Stimulated activated CD4-positive, alpha-beta T cell treated with anti-CD3 and anti-CD28 coated beads, Interleukin-1b, Interleukin-23, amount 100 ng/mL, for 48 hours (primary cell): ENCODE measurements at regions not wholly inside any gene's neighbourhood (a gene's known extent, or its start where the extent isn't known, plus 50 kb on each side); places are given as distances from the start of the nearest gene placed in this dataset.

Experiments
- DNase-seq: peaks from one replicate; pipeline ENCODE4 v3.0.0-alpha.2; 2020

DNA sequence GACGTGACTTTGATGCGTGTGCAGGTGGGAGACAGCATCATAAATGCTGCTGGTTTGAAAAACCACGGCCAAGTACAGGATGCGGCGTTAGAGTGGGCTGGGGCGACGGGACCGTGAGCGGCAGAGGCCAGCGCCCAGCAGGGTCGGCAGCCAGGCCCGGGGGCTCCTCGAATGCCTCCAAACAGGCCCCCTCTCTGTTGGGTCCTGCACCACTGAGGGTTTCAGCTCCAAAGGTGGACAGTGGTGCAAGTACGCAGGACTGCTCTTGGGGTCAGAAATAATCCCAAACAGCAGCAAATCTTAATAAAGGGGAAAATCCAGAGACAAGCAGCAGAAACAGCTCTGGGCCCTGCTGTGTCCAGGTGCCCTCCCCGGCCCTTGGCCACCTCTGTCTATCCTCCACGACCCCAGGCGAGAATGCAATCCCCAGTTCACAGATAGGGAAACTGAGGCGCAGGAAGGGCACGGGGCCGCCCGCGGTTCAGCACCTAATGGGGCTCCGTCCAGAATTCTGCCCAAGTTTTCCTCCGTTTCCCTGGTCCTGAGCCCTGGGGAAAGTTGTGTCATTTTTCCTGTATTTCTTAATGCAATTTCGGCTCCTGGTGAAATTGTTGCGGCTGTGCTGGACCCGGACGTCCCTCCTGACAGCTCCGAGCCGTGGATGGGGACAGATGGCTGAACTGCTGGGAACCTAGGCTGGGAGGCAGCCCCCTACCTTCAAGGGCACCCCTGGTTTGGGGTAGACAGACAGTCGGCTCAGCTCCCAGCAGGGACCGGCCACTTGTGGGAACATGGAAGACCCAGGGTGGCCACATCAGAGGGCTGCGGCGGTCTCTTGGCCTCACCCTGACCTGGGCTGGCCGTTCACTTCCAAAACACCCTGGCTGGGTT, 97.4 kb downstream of the FOXL3 start:
- DNase-seq: no peak

DNA sequence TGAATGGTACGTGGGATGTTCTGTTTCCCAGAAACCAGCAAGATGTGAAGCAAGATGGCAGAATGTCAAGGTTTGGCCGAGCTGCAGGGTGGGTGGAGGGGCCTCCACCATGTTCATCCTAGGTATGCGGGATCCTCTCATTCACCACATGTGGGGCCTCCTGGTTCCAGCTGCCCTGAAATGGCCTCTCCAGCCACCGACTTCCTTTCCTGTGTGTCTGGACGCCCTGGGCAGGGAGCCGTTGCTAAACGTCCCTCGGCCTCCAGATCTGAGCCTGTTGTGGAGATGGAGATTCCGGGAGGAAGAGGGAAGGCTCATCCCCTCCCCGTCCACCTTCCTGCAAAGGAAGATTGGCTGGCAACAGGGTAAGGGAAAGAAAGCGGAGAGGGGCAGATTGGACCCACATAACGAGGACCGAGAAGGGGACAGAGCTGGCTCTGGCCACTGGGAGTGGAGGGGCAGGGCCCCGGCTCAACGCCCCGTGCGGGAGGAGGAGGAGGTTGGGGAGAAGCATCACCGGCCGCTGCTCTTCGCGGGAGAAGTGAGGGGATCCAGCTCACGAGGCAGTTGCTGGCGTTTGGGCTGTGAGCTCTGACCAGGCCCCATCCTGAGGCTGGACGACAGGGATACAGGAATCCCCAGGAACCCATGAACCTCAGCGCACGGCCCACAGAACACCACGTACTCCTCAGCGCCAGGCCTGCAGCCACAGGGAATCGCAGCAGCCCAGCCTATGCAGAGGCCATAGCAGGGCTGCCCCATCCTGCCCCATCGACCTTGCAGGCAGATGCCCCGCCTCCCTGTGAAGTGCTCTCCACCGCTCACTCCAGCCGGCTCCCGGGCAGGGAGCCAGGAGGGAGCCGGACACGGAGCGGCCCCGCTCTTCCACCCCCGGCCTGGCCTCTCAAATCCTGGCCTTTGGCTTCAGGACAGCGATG, 98.3 kb downstream of the FOXL3 start:
- DNase-seq: no peak

DNA sequence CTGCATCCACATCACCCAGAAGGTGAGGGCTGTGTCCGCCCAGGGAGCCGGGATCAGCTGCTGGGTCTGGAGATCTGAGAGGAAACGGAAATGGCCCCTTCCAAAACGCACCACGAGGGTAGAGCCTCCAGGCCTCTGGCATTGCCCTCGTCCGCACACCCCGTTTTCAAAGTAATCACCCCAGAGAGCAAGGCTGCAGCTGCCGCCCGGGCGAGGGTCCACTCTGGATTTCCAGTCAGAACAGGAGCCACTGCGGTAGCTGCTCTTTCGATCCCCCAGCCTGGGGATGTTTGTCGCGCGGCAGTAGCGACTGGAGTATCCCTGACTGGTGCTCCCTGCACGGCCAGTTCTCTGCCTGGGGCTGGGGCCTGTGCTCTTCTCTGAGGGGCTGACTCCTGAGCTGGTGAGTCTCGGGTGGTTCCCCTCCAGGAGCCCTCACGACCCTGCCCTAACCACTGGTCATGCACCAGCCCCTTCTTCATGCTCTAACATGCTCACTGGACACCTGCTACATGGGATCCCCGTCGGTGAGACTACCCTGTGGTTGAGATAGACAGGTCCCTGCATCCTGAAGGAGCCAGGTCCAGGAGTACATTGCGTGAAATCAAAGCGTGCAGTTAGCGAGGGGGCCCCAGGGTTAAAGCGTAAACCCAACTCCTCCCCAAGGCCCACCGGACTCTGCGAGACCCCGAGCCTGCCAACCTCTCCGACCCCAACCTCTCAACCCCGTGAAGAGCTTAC, 99.2 kb downstream of the FOXL3 start:
- DNase-seq: no peak

DNA sequence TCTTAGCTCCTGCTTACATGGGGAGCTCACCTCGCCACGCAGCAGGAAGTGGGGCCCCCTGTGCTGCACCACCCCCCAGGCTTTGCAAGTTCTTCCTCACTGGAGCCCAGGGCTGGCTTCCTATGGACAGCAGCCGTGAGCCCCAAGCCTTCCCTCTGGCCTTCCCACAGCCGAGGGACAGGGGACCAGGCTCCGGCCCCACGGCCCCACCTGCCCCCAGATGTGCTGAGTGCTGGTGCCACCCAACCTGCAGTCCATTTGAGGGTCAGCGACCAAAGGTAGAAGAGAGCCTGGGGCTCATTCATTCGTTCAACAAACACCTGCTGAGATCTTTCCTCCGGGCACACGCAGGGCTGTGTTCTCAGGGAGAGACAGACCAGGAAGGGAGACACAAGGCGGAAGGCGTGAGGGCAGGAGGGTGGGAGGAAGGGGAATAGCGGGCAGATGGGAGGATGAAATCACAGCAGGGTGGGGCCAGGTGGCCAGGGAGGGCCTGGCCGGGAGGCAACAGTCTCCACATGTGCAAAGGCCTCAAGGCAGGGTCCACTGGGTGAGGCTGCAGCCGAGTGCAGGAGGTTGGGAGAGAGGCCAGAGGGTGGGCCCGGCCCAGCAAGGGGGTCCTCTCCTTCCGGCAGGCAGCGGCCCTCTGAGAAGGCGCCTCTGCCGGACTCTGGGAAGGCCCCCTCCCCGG, 100.1 kb downstream of the FOXL3 start:
- no peak for DNase-seq

- DNase-seq: no peak
Measured at GRCh38 chr7:390761-391410, 100.9 kb downstream of the FOXL3 start.

DNA sequence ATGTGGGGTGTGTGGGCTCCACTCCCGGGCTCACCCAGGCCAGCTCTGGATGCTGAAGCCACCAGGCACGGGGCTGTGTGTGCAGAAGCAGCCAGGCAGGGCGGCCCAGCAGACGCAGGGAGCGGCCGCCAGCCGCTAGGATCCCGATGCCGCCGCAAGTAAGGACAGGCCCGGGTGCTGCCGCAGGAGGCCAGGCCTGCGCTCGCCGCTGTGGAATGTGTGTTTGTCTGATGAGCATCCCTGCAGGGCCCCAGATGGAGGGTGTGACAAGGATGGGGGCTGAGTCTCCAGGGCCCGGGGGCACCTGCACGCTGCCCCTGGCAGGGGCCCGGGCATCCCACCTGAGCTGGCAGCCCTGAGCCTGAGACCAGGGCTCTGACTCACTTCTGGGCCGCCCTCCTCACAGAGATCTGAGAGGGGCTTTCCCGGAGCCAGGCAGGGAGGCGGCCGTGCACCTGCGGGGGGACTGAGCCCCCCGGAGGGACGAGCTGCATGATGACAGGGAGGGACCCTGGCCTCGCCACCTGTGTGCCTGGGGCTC, 101.5 kb downstream of the FOXL3 start:
- no peak for DNase-seq

DNA sequence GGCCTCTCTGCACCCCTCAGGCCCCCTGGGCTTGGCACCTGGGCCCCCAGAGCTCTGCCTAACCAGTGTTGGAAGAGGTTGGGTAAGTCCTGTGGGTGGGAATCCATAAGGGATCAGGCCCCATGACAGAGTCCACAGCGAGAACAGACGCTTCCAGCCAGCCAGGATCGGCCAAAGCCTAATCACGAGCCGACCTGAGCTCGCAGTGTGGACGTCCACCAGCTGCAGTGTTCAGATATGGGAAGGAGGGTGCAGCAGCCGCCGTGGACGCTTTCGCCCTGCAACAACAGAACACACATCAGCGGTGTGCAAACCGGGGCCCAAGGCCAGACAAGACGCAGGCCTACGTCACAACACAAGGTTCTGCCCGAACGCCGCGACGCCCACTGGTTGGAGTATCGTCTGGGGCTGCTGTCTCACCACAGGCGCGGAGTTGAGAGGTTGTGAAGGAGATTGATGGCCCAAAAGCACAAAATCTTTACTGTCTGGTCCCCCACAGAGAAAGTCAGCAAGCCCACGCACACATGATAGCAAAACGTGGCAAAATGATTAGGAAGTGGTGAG, 102.1 kb downstream of the FOXL3 start:
- DNase-seq: no peak

DNA sequence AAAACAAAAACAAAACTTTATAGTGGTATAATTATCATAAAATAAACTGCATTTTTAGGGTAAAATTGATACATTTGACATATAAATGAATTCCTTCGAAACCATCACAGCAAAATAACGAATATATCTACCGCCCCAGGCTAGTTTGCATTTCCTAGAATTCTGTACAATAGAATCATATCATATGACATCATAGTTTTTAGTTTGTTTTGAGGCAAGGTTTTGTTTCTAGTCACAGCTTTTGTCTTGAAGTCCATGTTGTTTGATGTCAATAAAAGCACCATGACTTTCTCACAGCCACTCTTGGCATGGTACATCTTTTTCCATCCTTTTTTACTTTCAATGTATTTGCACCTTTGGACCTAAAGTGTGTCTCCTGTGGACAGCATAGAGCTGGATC, 102.9 kb downstream of the FOXL3 start:
- no peak for DNase-seq

- DNase-seq: no peak
Measured at GRCh38 chr7:395643-396042, 105.7 kb downstream of the FOXL3 start.

DNA sequence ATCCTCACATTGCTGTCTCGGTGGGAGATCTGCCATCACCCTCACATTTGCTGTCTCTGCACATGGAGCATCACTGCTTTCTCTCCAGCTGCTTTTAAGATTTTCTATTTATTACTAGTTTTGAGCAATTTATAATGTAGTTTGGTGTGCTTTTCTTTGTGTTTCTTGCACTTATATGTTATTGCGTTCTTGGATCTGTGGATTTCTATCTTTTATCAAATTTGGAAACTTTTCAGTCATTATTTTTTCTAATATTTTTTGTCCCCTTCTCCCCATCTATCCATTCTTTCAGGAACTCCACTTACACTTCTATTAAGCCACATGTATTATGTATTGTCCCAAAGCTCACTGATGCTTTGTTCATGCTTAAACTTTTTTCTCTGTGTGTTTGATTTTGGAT, 108.9 kb downstream of the FOXL3 start:
- DNase-seq: no peak

DNA sequence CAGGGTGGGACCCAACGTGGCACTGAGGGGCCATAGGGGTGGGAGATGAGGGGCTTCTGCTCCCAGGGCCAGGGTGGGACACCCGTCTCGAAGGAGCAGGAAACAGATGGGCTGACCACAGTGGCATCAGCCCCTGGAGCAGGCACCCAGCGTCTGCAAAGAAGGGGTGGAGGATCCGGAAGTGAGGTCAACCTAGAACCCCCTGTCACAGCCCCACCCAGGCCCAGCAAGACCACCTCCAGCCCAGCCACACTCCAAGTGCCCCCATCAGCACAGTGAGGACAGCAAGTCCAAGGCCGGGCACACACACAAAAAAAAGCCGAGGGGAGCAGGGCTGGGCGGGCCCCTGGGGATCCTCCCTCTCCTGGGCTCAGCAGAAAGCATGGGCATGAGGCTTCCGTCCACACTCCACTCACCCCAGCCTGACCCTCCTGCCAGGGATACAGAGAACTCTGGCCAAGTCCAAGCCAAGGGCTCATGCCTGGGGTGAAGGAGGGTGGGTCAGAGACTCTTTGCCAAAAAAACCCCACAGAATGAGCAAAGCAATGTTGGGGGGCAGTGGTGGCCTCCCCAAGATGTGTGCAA, 111.0 kb downstream of the FOXL3 start:
- DNase-seq: no peak

GRCh38 chr7:401495-401894, 111.5 kb downstream of the FOXL3 start:
- DNase-seq: no peak

DNA sequence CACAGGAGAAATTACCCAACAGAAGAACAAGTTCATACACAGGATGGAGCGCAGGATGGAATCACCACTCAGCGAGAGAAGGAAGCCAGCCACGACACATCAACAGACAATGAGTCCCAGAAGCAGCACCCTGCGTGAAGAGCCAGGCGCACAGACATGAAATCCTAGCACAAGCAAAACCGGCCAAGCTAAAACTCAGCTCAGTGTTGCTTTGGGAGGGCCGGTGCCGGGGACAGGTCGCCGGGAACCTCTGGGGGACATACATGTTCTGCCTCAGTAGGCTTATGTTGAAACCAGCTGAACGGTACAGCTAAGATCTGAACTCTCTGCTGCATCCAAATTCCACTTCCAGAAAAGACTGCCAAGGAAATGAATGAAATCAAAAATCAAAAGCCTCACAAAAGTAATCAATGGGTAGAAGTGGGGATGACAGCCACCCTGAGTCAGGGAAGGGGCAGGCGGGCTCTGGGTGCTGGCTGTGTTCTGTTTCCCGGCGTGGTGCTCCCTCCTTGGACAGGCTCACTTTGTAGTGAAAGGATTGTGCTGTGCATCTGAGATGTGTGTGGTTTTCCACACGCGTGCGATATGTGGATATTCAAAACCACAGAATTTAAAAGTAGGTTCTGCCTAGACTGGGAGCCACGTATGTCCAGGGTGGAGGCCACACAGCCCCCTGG, 114.7 kb downstream of the PDGFA start:
- no peak for DNase-seq

DNA sequence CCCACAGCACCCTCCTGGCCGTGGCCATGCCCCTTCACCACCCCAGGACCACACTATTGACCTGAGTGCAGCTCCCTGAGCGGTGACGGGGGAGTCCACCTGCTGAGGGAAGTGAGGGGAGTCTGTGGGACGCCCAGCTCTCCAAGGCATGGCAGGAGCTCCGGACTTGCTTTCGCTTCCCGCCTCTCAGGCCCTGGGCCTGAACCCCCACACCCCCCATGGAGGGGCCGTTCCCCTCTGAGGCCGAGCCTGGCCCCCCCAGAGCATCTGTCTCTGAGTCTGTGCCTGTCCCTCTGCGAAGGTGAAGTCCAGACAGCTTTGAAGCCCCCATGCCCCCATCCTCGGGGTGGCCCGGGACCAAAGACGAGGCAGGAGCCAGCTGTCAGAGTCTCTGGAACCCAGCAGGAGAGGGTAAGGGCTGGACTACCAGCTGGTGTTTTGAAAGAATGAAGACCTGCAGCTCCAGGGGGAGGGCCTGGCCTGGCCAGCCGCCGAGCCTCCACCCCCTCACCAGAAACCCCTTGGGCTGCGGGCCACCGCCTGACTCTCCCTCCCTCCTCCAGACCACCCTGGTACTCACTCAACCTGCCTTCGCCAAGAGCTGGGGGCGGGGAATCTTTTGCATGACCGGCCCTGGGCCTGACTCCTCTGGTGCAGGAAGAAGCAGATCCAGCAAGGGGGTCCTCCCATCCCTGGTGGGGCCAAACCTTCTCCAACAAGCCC, 114.0 kb downstream of the PDGFA start:
- no peak for DNase-seq

GRCh38 chr7:407721-408539, 111.7 kb downstream of the PDGFA start:
- DNase-seq: no peak

GRCh38 chr7:408751-409311, 110.8 kb downstream of the PDGFA start:
- no peak for DNase-seq

- no peak for DNase-seq
Measured at GRCh38 chr7:409339-410281, 110.0 kb downstream of the PDGFA start.
